PC-9 (cell line): ENCODE measurements at regions not wholly inside any gene's neighbourhood (a gene's known extent, or its start where the extent isn't known, plus 50 kb on each side); places are given as distances from the start of the nearest gene placed in this dataset.

Source experiments
- EZH2 ChIP-seq: fragments of 200-600 bp; sonication (generic); IDR thresholded peaks from 2 replicates; pipeline ENCODE4 v1.8.0; 2017; ENCODE audit warnings: antibody characterized with exemption, low read depth
- TF ChIP-seq, protein P1 (sequence below): fragments of 200-600 bp; sonication (generic); conservative IDR thresholded peaks from 2 replicates; pipeline ENCODE4 v1.6.1; 2017; ENCODE audit warnings: mixed run types, antibody characterized with exemption, mild to moderate bottlenecking, moderate library complexity

DNA sequence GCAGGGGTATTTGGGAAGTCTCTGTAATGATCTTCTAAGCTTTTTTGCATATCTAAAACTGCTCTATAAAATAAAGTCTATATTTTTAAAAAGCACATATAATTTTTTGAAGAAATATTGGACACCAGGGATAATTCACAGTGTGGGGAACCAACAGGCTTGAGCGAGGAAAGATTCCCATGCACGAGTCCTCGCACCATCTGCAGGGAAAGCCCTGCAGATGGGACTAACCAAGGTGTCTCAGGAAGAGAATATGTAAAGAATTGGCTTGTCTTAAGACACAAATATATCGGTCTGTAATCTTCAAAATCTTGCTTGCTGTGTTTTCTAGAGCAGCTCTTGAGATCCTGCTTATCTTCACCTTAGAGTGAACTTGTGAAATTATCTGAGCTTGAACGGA is 77.2 kb upstream of the SEMA6D start:
- TF ChIP-seq, protein P1, sequence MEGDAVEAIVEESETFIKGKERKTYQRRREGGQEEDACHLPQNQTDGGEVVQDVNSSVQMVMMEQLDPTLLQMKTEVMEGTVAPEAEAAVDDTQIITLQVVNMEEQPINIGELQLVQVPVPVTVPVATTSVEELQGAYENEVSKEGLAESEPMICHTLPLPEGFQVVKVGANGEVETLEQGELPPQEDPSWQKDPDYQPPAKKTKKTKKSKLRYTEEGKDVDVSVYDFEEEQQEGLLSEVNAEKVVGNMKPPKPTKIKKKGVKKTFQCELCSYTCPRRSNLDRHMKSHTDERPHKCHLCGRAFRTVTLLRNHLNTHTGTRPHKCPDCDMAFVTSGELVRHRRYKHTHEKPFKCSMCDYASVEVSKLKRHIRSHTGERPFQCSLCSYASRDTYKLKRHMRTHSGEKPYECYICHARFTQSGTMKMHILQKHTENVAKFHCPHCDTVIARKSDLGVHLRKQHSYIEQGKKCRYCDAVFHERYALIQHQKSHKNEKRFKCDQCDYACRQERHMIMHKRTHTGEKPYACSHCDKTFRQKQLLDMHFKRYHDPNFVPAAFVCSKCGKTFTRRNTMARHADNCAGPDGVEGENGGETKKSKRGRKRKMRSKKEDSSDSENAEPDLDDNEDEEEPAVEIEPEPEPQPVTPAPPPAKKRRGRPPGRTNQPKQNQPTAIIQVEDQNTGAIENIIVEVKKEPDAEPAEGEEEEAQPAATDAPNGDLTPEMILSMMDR, result no peak
- TF ChIP-seq EZH2, result no peak
